ENCODE measurements at regions not wholly inside any gene's neighbourhood (a gene's known extent, or its start where the extent isn't known, plus 50 kb on each side); places are given as distances from the start of the nearest gene placed in this dataset.
A peak's percentile ranks its signal among the peaks of the same experiment; 100 is the strongest.

DNA sequence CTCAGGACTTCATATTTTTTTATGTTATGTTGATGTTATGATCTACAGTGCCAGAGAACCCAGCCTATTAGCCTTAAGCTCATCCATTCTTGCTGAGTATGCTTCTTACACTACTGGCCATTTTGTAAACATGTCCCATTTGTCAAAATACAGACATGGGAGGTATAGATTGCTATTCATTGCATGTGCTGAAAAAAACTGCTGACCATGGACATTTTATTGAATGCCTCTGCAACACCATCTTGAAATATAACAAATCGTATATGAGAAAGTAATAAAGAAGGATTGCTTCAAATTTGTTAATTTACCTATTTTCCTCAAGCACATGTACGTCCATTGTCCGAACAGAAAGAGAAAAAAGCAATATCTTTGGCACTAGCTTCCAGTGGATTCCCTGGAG is 91.5 kb upstream of the FAM47A start:
- ChIA-PET CTCF (no interaction called here), POLR2A (ENCODE audit: unreplicated experiment) (no interaction called here)
- Histone ChIP-seq H3K9me3 (ENCODE audit: control insufficient read depth, insufficient read depth, low read length) (no peaks in the 10 kb centered on the region), H2AFZ (replicated peaks; ENCODE audit: low read length, poor library complexity) (no peak overlapping the region), H4K5ac (ENCODE audit: low read depth, low read length) (no peak overlapping the region), H3K36me3 (ENCODE audit: control insufficient read depth, insufficient read depth, low read length) (no peaks in the 10 kb centered on the region), H3K9me1 (ENCODE audit: insufficient read depth, low read length) (no peaks in the 10 kb centered on the region), H4K20me1 (ENCODE audit: insufficient read depth, low read length) (no peaks in the 10 kb centered on the region), H3K4ac (ENCODE audit: low read depth, low read length) (no peak overlapping the region), H2BK120ac (ENCODE audit: low read depth, low read length) (no peak overlapping the region), H4K8ac (ENCODE audit: low read depth in 2 of 2, low read length in 2 of 2) (no peak overlapping the region), H2BK5ac (ENCODE audit: low read depth, low read length, poor library complexity, severe bottlenecking) (no peak overlapping the region), H3K14ac (replicated peaks; ENCODE audit: low read depth, low read length) (no peak overlapping the region), H3K4me2 (ENCODE audit: low read depth, low read length) (no peak overlapping the region), H3K27ac (ENCODE audit: insufficient read depth, low read length) (no peak overlapping the region), H3K18ac (ENCODE audit: low read depth, low read length) (no peak overlapping the region), H3K79me1 (ENCODE audit: low read depth in 1 of 2, low read length in 2 of 2) (no peaks in the 10 kb centered on the region), H3K9ac (ENCODE audit: low read depth, low read length) (no peak overlapping the region), H3K23ac (ENCODE audit: low read depth, low read length) (no peak overlapping the region), H2AK5ac (ENCODE audit: low read depth, low read length) (no peak overlapping the region), H3K4me3 (ENCODE audit: insufficient read depth, low read depth, low read length) (no peak overlapping the region), H2AK9ac (replicated peaks; ENCODE audit: low read depth, low read length, poor library complexity) (no peak overlapping the region), H3K56ac (ENCODE audit: extremely low read depth, insufficient read depth, low read length) (no peak overlapping the region), H3K4me1 (ENCODE audit: control insufficient read depth, insufficient read depth, low read length) (no peaks in the 10 kb centered on the region), H2BK15ac (ENCODE audit: low read depth, low read length) (no peak overlapping the region), H2BK20ac (ENCODE audit: low read depth, low read length) (no peak overlapping the region), H3K27me3 (ENCODE audit: control insufficient read depth, insufficient read depth, low read length) (no peaks in the 10 kb centered on the region), H4K91ac (ENCODE audit: insufficient read depth, low read depth, low read length) (no peak overlapping the region)
- dilution Hi-C loops (cut with HindIII; ENCODE audit: low sequenced_read_pairs, unreplicated experiment) = no loop called here
- no peak for ATAC-seq (ENCODE audit: low read depth)
- TF ChIP-seq BHLHE40 (IDR thresholded peaks at IDR 0.05; ENCODE audit: low read depth, low read length) (no peak), MAFK (IDR thresholded peaks at IDR 0.05; ENCODE audit: low read depth, low read length) (peak; percentile 75), RCOR1 (IDR thresholded peaks at IDR 0.05; ENCODE audit: insufficient replicate concordance, low read length) (no peak), MAZ (IDR thresholded peaks at IDR 0.05; ENCODE audit: borderline replicate concordance, low read depth, low read length) (no peak), CHD1 (IDR thresholded peaks at IDR 0.05; ENCODE audit: low read depth, low read length) (no peak), SMC3 (IDR thresholded peaks at IDR 0.05; ENCODE audit: low read depth, low read length) (no peak), CEBPB (IDR thresholded peaks at IDR 0.05; ENCODE audit: low read depth, low read length) (no peak)
- intact Hi-C loops (cut with micrococcal nuclease) = no loop called here
- no CpG with 5 or more reads among the region's 3 CpGs for WGBS, 2 experiments (ENCODE audit: extremely low coverage in 2 of 2, insufficient read length in 1 of 2)
- no peak for DNase-seq
- in situ Hi-C loops (cut with MboI; ENCODE audit: low sequenced_read_pairs) = no loop called here
- no TSS peak for BruUV-seq (replicated peaks)

Data from IMR-90 (cell line).